OCI-LY7 (cell line): ENCODE measurements at regions not wholly inside any gene's neighbourhood (a gene's known extent, or its start where the extent isn't known, plus 50 kb on each side); places are given as distances from the start of the nearest gene placed in this dataset.

Experiments
- CTCF ChIP-seq: fragments of 200-600 bp; sonication (generic); conservative IDR thresholded peaks from 2 replicates; pipeline ENCODE4 v1.5.1; 2014; ENCODE audit warnings: mild to moderate bottlenecking, antibody characterized with exemption, low read length, moderate library complexity, mixed read lengths
- EZH2phosphoT487 ChIP-seq: fragments of 200-600 bp; sonication (generic); IDR thresholded peaks from 2 replicates; pipeline ENCODE4 v1.6.1; 2018; ENCODE audit warnings: low read depth, borderline replicate concordance, mild to moderate bottlenecking, mixed run types, antibody characterized with exemption, low read length, moderate library complexity, mixed read lengths

- TF ChIP-seq CTCF (no peak), EZH2phosphoT487 (no peak)
Measured at GRCh38 chr21:36241717-36242116, 78.3 kb upstream of the MORC3 start.
